Hepatocyte (in vitro differentiated cells): ENCODE measurements at regions not wholly inside any gene's neighbourhood (a gene's known extent, or its start where the extent isn't known, plus 50 kb on each side); places are given as distances from the start of the nearest gene placed in this dataset.

ENCODE experiments used
- DNase-seq: peaks from one replicate; pipeline ENCODE4 v3.0.0-alpha.2; 2016; ENCODE audit warnings: low spot score
- H2AFZ ChIP-seq: fragments of 200-600 bp; sonication (generic); 2 replicates; pipeline ENCODE4 v1.6.0; 2016; ENCODE audit warnings: antibody characterized with exemption, mild to moderate bottlenecking
- H3K27ac ChIP-seq: fragments of 200-600 bp; sonication (generic); 2 replicates; pipeline ENCODE4 v1.5.1; 2016; ENCODE audit warnings: mild to moderate bottlenecking
- H3K27me3 ChIP-seq: fragments of 200-600 bp; sonication (generic); 2 replicates; pipeline ENCODE4 v1.6.1; 2016
- H3K36me3 ChIP-seq: fragments of 200-600 bp; sonication (generic); replicated peaks from 2 replicates; pipeline ENCODE4 v1.5.1; 2016; ENCODE audit warnings: low read depth; ENCODE audit not compliant: insufficient read depth
- H3K4me1 ChIP-seq: fragments of 200-600 bp; sonication (generic); 2 replicates; pipeline ENCODE4 v1.5.1; 2016; ENCODE audit warnings: mild to moderate bottlenecking, moderate library complexity; ENCODE audit not compliant: insufficient read depth
- H3K4me2 ChIP-seq: fragments of 200-600 bp; sonication (generic); 2 replicates; pipeline ENCODE4 v1.6.0; 2016
- H3K4me3 ChIP-seq: fragments of 200-600 bp; sonication (generic); 2 replicates; pipeline ENCODE4 v1.5.1; 2016; ENCODE audit warnings: mild to moderate bottlenecking
- H3K79me2 ChIP-seq: fragments of 200-600 bp; sonication (generic); 2 replicates; pipeline ENCODE4 v1.6.0; 2017; ENCODE audit warnings: mild to moderate bottlenecking
- H3K9me2 ChIP-seq: fragments of 200-600 bp; sonication (generic); replicated peaks from 2 replicates; pipeline ENCODE4 v1.6.0; 2017; ENCODE audit warnings: mild to moderate bottlenecking; ENCODE audit not compliant: insufficient read depth
- H3K9me3 ChIP-seq: fragments of 200-600 bp; sonication (generic); 2 replicates; pipeline ENCODE4 v1.5.1; 2016; ENCODE audit warnings: low read depth, mild to moderate bottlenecking
- H4K20me1 ChIP-seq: fragments of 200-600 bp; sonication (generic); 2 replicates; pipeline ENCODE4 v1.6.0; 2016; ENCODE audit warnings: mild to moderate bottlenecking; ENCODE audit not compliant: insufficient read depth, poor library complexity, severe bottlenecking
- EZH2 ChIP-seq: fragments of 200-600 bp; sonication (generic); IDR thresholded peaks from 2 replicates; pipeline ENCODE4 v1.6.1; 2016; ENCODE audit warnings: antibody characterized with exemption, mild to moderate bottlenecking, borderline replicate concordance
- EZH2phosphoT487 ChIP-seq: fragments of 200-600 bp; sonication (generic); IDR thresholded peaks from one replicate; pipeline ENCODE4 v1.6.1; 2018; ENCODE audit warnings: antibody characterized with exemption, mild to moderate bottlenecking, low read depth, moderate library complexity; ENCODE audit not compliant: unreplicated experiment, severe bottlenecking
- WGBS: methylation state at CpG from one replicate; pipeline ENCODE4 v1.1.6; 2016; ENCODE audit warnings: low lambda C conversion rate; ENCODE audit errors: missing lambda C conversion rate; 5-methylcytosine and 5-hydroxymethylcytosine counted together
- TF ChIP-seq, protein P1 (sequence below): fragments of 200-600 bp; sonication (generic); IDR thresholded peaks from 2 replicates; pipeline ENCODE4 v1.5.1; 2016; ENCODE audit warnings: antibody characterized with exemption, mild to moderate bottlenecking; ENCODE audit not compliant: poor library complexity

DNA sequence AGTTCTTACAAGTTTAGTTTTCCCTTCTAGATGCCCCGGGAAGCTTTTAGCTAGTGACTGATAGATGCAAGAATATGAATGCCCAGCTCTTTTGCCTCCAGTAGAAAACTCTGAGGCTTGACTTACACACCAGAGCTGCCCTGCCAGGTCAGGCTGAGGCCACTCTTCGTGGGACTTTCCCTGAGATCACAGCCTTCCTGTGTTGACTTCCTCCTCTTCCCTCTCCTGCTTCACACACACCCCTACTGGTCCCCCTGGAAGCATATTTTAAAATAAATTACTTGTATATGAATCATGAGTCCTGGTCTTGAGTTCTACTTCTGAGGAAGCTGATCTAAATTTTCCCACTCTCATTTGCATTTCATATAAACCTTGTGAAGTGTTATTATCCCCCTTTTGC, 413.7 kb downstream of the PDCD6IP start:
- TF ChIP-seq, protein P1, sequence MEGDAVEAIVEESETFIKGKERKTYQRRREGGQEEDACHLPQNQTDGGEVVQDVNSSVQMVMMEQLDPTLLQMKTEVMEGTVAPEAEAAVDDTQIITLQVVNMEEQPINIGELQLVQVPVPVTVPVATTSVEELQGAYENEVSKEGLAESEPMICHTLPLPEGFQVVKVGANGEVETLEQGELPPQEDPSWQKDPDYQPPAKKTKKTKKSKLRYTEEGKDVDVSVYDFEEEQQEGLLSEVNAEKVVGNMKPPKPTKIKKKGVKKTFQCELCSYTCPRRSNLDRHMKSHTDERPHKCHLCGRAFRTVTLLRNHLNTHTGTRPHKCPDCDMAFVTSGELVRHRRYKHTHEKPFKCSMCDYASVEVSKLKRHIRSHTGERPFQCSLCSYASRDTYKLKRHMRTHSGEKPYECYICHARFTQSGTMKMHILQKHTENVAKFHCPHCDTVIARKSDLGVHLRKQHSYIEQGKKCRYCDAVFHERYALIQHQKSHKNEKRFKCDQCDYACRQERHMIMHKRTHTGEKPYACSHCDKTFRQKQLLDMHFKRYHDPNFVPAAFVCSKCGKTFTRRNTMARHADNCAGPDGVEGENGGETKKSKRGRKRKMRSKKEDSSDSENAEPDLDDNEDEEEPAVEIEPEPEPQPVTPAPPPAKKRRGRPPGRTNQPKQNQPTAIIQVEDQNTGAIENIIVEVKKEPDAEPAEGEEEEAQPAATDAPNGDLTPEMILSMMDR: no peak
- no peak for TF ChIP-seq EZH2phosphoT487
- TF ChIP-seq EZH2: no peak
- Histone ChIP-seq H3K4me2 (no peak overlapping the region), H4K20me1 (no peaks in the 10 kb centered on the region), H3K79me2 (no peaks in the 10 kb centered on the region), H3K36me3 (no peaks in the 10 kb centered on the region), H3K4me1 (no peaks in the 10 kb centered on the region), H3K4me3 (no peak overlapping the region), H3K27me3 (no peaks in the 10 kb centered on the region), H2AFZ (no peak overlapping the region), H3K9me2 (no peaks in the 10 kb centered on the region), H3K27ac (no peak overlapping the region), H3K9me3 (no peaks in the 10 kb centered on the region)
- DNase-seq: no peak
- WGBS: 67% methylated on average over 2 of the region's 2 CpGs

DNA sequence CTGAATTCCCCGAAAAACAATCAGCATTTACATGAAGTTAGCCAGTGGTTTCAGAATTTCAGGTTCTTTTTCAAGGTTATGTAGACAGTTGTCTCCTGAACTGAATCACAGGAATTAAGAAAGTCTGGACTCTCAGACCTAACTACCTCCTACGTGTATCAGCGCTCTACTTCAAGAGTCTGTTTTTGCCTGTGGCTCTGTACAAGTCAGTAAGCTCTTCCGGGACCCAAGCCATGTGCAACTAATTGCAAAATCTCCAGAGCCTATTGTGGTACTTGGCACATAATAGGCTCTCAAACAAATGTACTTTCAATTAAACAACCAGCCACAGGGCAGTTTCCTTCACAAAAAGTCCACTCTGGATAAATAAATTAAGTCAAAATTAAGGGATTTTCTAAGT, 414.2 kb downstream of the PDCD6IP start:
- H4K20me1 ChIP-seq: no peaks in the 10 kb centered on the region
- no peak overlapping the region for H3K4me3 ChIP-seq
- WGBS: 72% methylated on average over 4 of the region's 4 CpGs
- H3K9me3 ChIP-seq: no peaks in the 10 kb centered on the region
- no peak overlapping the region for H2AFZ ChIP-seq
- no peaks in the 10 kb centered on the region for H3K79me2 ChIP-seq
- H3K4me1 ChIP-seq: no peaks in the 10 kb centered on the region
- TF ChIP-seq EZH2phosphoT487 (no peak), EZH2 (no peak)
- TF ChIP-seq, protein P1: no peak
- no peaks in the 10 kb centered on the region for H3K27me3 ChIP-seq
- H3K27ac ChIP-seq: no peak overlapping the region
- no peak overlapping the region for H3K4me2 ChIP-seq
- H3K9me2 ChIP-seq: no peaks in the 10 kb centered on the region
- DNase-seq: peak; percentile 16
- no peaks in the 10 kb centered on the region for H3K36me3 ChIP-seq

DNA sequence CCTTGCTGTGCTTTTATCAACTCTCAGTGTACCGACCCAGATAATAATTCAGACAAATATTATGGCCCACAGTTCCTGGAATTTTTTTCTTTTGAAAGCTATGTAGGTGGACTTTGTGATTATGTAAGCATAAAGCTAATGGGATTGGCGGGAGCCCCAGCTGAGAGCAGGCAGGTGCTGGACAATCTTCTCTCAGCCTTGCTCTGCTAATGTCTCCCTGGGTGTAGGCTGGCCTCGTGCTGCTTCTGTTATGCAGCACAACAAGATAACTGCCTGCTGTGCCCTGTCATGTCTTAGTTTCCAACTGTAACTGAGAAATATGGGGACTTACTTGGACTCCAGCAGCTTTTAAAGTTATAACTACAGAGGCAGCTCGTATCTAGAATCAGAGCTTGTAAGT, 415.0 kb downstream of the PDCD6IP start:
- Histone ChIP-seq H2AFZ (no peak overlapping the region), H3K36me3 (no peaks in the 10 kb centered on the region), H3K27ac (no peak overlapping the region), H3K4me2 (no peak overlapping the region), H4K20me1 (no peaks in the 10 kb centered on the region), H3K4me3 (no peak overlapping the region), H3K9me2 (no peaks in the 10 kb centered on the region), H3K27me3 (no peaks in the 10 kb centered on the region), H3K9me3 (no peaks in the 10 kb centered on the region), H3K4me1 (no peaks in the 10 kb centered on the region), H3K79me2 (no peaks in the 10 kb centered on the region)
- 38% methylated on average over 4 of the region's 4 CpGs for WGBS
- peak; percentile 46 for DNase-seq
- TF ChIP-seq, protein P1: no peak
- no peak for TF ChIP-seq EZH2phosphoT487
- TF ChIP-seq EZH2: no peak

DNA sequence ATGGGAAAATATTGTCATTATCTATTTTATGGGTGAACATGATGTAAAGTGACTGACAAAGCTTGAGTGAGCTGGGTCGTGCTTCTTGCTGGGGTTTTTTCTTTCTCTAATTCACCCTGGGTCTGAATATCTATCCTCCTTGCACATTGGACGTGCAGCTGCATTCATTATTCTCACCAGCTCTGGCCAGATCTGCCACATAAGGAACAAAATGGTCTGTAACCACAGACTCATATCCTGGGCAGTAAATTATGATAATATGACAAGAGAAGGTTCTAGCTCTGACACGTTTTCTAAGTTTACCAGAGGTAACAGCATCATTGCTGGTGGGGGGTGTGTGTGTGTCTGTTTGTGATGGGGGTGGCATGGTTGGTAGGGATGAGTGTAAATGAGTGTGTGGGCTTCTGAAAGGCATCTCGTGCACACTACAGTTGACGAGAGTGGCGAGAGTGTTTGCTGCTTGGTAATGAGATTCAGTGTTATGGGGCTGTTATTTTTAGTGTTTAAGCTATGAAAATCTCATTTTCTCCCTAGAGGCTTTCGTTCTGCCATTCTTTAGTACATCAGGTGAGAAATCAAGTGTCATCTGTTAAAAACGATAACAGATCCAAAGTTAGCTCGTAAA, 418.4 kb downstream of the PDCD6IP start:
- 85% methylated on average over 9 of the region's 9 CpGs for WGBS
- no peak overlapping the region for H3K27ac ChIP-seq
- H4K20me1 ChIP-seq: no peaks in the 10 kb centered on the region
- H3K9me2 ChIP-seq: no peaks in the 10 kb centered on the region
- H3K27me3 ChIP-seq: no peaks in the 10 kb centered on the region
- no peaks in the 10 kb centered on the region for H3K9me3 ChIP-seq
- H3K4me2 ChIP-seq: no peak overlapping the region
- no peaks in the 10 kb centered on the region for H3K4me1 ChIP-seq
- TF ChIP-seq, protein P1: no peak
- TF ChIP-seq EZH2phosphoT487 (no peak), EZH2 (no peak)
- H3K36me3 ChIP-seq: no peaks in the 10 kb centered on the region
- H3K4me3 ChIP-seq: no peak overlapping the region
- DNase-seq: no peak
- H3K79me2 ChIP-seq: no peaks in the 10 kb centered on the region
- H2AFZ ChIP-seq: no peak overlapping the region
